ENCODE measurements at regions not wholly inside any gene's neighbourhood (a gene's known extent, or its start where the extent isn't known, plus 50 kb on each side); places are given as distances from the start of the nearest gene placed in this dataset.

GRCh38 chr18:46282177-46282570 is 178.0 kb downstream of the HAUS1 start:
- Mint-ChIP-seq H3K36me3 (ENCODE audit: low read depth) (no peaks in the 10 kb centered on the region), H3K27ac (no peak overlapping the region), H3K4me3 (no peak overlapping the region), H3K4me1 (ENCODE audit: low read depth) (peaks cover 15% of the 10 kb centered on the region), H3K9me3 (ENCODE audit: insufficient read depth) (no peaks in the 10 kb centered on the region), H3K27me3 (ENCODE audit: low read depth) (no peaks in the 10 kb centered on the region)
- DNase-seq (no peak), ATAC-seq (no peak)
- POLR2A ChIA-PET, result interaction anchor here (0.9 kb wide), 1 partner anchor 109 kb away, joined by 3 read pairs; no protein-coding TSS in a partner anchor
- CTCF ChIA-PET, result interaction anchor here (0.9 to 9.3 kb wide), 18 partner anchors 10 to 377 kb away, joined by 3 to 115 read pairs (median 6); partner anchors contain the start of gene LOXHD1

DNA sequence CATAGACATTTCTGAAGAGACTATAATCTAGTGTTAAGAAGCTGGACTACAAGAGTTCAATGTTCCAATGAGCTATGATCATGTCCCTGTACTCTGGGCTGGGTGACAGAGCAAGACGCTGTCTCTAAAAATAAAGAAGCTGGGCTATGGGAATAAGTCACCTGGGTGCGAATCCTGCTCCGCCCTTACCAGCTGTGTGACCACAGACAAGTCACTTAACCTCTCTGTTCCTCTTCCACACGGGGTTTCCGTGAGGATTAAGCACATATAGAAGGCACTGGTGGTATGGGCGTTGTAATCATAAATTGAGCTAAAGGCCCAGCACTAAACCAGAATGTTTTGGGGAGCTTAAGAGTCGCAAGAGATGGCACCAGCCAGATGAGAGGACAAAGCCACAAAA is 178.5 kb downstream of the HAUS1 start:
- CTCF ChIA-PET, result interaction anchor here (1.3 to 9.3 kb wide), 6 partner anchors 10 to 377 kb away, joined by 4 to 115 read pairs (median 13); partner anchors contain the start of gene LOXHD1
- Mint-ChIP-seq H3K27me3 (ENCODE audit: low read depth) (no peaks in the 10 kb centered on the region), H3K4me3 (no peak overlapping the region), H3K36me3 (ENCODE audit: low read depth) (no peaks in the 10 kb centered on the region), H3K9me3 (ENCODE audit: insufficient read depth) (no peaks in the 10 kb centered on the region), H3K4me1 (ENCODE audit: low read depth) (peaks cover 13% of the 10 kb centered on the region), H3K27ac (peak overlapping the region; percentile 12)
- POLR2A ChIA-PET, result no interaction called here
- ATAC-seq, result no peak
- no peak for DNase-seq

DNA sequence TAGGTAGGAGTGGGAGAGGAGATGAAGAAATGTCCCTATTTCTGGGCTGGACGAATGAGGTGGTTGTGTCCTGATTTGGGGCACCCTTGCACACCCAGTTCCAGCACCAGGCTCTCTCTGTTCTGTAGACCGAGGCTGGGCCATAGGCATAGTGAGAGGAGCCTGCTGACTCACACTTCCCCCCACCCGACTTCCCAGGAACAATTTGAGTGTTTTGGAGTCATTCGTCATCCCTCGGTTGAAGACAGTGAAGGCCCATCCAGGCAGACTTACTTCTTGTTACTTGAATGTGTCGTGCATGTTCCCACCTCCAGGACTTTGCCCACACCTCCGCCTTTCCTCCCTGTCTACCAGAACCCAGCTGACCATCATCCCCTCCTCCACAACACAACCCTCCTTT is 179.1 kb downstream of the HAUS1 start:
- DNase-seq, result no peak
- CTCF ChIA-PET, result interaction anchor here (1.0 to 9.3 kb wide), 7 partner anchors 10 to 376 kb away, joined by 3 to 115 read pairs (median 4); partner anchors contain the start of gene LOXHD1
- no peaks in the 10 kb centered on the region for H3K27me3 Mint-ChIP-seq (ENCODE audit: low read depth)
- H3K4me3 Mint-ChIP-seq, result no peak overlapping the region
- H3K4me1 Mint-ChIP-seq (ENCODE audit: low read depth), result peaks cover 7% of the 10 kb centered on the region
- POLR2A ChIA-PET, result no interaction called here
- H3K36me3 Mint-ChIP-seq (ENCODE audit: low read depth), result no peaks in the 10 kb centered on the region
- no peak for ATAC-seq
- no peak overlapping the region for H3K27ac Mint-ChIP-seq
- no peaks in the 10 kb centered on the region for H3K9me3 Mint-ChIP-seq (ENCODE audit: insufficient read depth)

GRCh38 chr18:46283895-46284295 is 179.7 kb downstream of the HAUS1 start:
- ATAC-seq, result no peak
- CTCF ChIA-PET, result interaction anchor here (0.9 to 9.3 kb wide), 7 partner anchors 10 to 376 kb away, joined by 3 to 115 read pairs (median 3); partner anchors contain the start of gene LOXHD1
- no peak overlapping the region for H3K27ac Mint-ChIP-seq
- no peaks in the 10 kb centered on the region for H3K27me3 Mint-ChIP-seq (ENCODE audit: low read depth)
- no peak overlapping the region for H3K4me3 Mint-ChIP-seq
- peaks cover 1% of the 10 kb centered on the region for H3K4me1 Mint-ChIP-seq (ENCODE audit: low read depth)
- DNase-seq, result no peak
- H3K36me3 Mint-ChIP-seq (ENCODE audit: low read depth), result no peaks in the 10 kb centered on the region
- no peaks in the 10 kb centered on the region for H3K9me3 Mint-ChIP-seq (ENCODE audit: insufficient read depth)
- POLR2A ChIA-PET, result interaction anchor here (0.7 kb wide), 1 partner anchor 11 kb away, joined by 3 read pairs; no protein-coding TSS in a partner anchor

- POLR2A ChIA-PET, result no interaction called here
- no peak for ATAC-seq
- no peaks in the 10 kb centered on the region for H3K4me1 Mint-ChIP-seq (ENCODE audit: low read depth)
- H3K9me3 Mint-ChIP-seq (ENCODE audit: insufficient read depth), result no peaks in the 10 kb centered on the region
- DNase-seq, result no peak
- H3K27me3 Mint-ChIP-seq (ENCODE audit: low read depth), result no peaks in the 10 kb centered on the region
- H3K36me3 Mint-ChIP-seq (ENCODE audit: low read depth), result no peaks in the 10 kb centered on the region
- H3K4me3 Mint-ChIP-seq, result no peak overlapping the region
- H3K27ac Mint-ChIP-seq, result no peak overlapping the region
- CTCF ChIA-PET, result no interaction called here
Measured at GRCh38 chr18:46289463-46289862, 185.3 kb downstream of the HAUS1 start.

DNA sequence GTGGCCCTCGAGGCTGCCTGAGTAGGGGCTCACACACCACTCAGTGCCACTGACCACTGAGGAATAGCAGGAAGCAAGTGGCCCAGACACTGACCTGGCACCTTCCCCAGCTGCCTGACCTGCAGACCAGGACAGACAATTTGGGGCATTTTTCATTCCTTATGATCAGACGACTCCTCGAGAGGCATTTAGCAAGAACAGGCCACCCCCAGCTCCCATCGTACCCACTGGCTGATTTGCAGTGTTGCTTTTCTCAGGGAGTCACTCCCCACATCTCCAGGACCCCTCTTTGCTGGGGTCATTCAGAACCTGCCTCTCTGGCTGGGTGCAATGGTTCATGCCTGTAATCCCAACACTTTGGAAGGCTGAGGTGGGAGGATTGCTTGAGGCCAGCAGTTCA is 185.7 kb downstream of the HAUS1 start:
- ChIA-PET CTCF (no interaction called here), POLR2A (no interaction called here)
- ATAC-seq (no peak), DNase-seq (no peak)
- H3K9me3 Mint-ChIP-seq (ENCODE audit: insufficient read depth), result no peaks in the 10 kb centered on the region
- H3K36me3 Mint-ChIP-seq (ENCODE audit: low read depth), result no peaks in the 10 kb centered on the region
- H3K4me3 Mint-ChIP-seq, result no peak overlapping the region
- no peaks in the 10 kb centered on the region for H3K4me1 Mint-ChIP-seq (ENCODE audit: low read depth)
- no peak overlapping the region for H3K27ac Mint-ChIP-seq
- H3K27me3 Mint-ChIP-seq (ENCODE audit: low read depth), result no peaks in the 10 kb centered on the region

DNA sequence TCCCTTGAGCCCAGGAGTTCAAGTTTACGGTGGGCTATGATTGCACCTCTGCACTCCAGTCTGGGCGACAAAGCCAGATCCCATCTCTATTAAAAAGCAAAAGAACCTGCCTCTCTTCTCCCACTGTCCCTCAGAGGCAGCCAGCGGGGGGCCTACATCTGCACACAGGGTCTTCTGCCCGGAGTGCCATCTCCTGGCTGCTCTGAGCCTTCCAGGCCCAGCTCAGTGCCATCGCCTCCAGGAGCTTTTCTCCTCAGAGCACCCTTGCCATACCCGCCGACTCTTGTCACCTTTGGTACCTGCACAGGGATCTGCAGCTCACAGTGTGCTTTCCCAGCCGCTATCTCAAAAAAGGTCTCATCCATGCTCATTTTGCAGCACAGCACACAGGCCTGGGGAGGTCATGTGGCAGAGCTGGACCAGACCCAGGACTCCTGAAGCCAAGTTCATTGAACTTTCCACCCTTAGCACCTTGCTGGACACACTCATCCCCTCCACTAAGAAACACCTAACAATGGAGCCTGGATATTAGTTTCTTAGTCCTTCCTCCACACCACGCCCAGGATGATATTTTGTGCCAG is 186.3 kb downstream of the HAUS1 start:
- Mint-ChIP-seq H3K27me3 (ENCODE audit: low read depth) (no peaks in the 10 kb centered on the region), H3K4me1 (ENCODE audit: low read depth) (no peaks in the 10 kb centered on the region), H3K27ac (no peak overlapping the region), H3K9me3 (ENCODE audit: insufficient read depth) (no peaks in the 10 kb centered on the region), H3K36me3 (ENCODE audit: low read depth) (no peaks in the 10 kb centered on the region), H3K4me3 (no peak overlapping the region)
- ChIA-PET POLR2A (no interaction called here), CTCF (no interaction called here)
- ATAC-seq (no peak), DNase-seq (no peak)

- no peak for ATAC-seq
Measured at GRCh38 chr18:46291149-46291548, 187.0 kb downstream of the HAUS1 start.

DNA sequence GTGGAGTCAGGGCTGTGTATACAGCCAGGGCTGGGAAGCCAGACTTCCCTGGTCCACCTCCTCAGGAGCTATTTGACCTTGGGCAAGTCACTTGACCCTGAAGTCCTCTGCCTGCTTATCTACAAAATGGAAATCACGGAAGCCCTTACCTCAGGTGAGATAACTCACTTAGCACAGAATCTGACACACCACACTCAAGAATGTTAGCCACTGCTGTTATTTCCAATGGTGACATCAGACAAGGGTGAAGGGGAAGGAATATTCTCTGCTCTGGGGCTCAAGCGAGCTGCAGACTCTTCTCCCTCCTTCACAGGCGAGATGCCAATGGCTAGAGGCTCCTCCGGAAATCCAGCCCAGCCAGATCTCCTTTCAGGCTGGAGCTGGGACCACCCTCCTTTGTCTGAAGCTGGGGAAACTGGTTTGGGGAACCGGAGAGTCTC is 189.6 kb downstream of the HAUS1 start:
- CTCF ChIA-PET, result no interaction called here
- Mint-ChIP-seq H3K4me1 (ENCODE audit: low read depth) (peaks cover 18% of the 10 kb centered on the region), H3K9me3 (ENCODE audit: insufficient read depth) (no peaks in the 10 kb centered on the region), H3K4me3 (no peak overlapping the region), H3K36me3 (ENCODE audit: low read depth) (no peaks in the 10 kb centered on the region), H3K27ac (no peak overlapping the region), H3K27me3 (ENCODE audit: low read depth) (no peaks in the 10 kb centered on the region)
- POLR2A ChIA-PET, result no interaction called here
- no peak for ATAC-seq
- DNase-seq, result no peak

More at GRCh38 chr18:46291149-46291548, 187.0 kb downstream of the HAUS1 start:
- Mint-ChIP-seq H3K4me3 (no peak overlapping the region), H3K36me3 (ENCODE audit: low read depth) (no peaks in the 10 kb centered on the region), H3K9me3 (ENCODE audit: insufficient read depth) (no peaks in the 10 kb centered on the region), H3K27me3 (ENCODE audit: low read depth) (no peaks in the 10 kb centered on the region), H3K4me1 (ENCODE audit: low read depth) (no peaks in the 10 kb centered on the region), H3K27ac (no peak overlapping the region)
- CTCF ChIA-PET, result interaction anchor here (0.6 to 1.1 kb wide), 2 partner anchors 118 to 372 kb away, joined by 3 to 7 read pairs; a partner anchor contains a TSS
- POLR2A ChIA-PET, result no interaction called here
- no peak for DNase-seq

DNA sequence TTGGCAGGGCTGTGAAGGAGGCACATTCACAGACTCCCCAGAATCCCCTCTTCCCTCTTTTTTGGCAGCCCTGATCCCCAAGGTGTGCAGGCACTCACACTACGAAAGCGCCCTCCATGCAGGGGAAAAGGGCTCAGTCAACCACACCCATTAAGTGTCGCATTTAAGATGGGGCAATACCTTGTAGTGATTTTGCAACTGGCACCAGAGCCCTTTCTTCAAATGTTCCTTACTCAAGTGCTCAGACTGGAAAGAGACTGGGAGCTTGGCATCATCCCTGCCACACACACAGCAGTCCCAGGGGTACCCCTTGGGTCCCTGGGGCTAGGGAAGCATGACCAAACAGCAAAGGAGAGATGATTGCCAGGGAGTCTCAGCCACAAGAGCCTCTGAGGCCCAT is 190.1 kb downstream of the HAUS1 start:
- no peaks in the 10 kb centered on the region for H3K36me3 Mint-ChIP-seq (ENCODE audit: low read depth)
- DNase-seq (no peak), ATAC-seq (no peak)
- H3K27ac Mint-ChIP-seq, result no peak overlapping the region
- H3K4me1 Mint-ChIP-seq (ENCODE audit: low read depth), result peaks cover 18% of the 10 kb centered on the region
- no peaks in the 10 kb centered on the region for H3K9me3 Mint-ChIP-seq (ENCODE audit: insufficient read depth)
- H3K27me3 Mint-ChIP-seq (ENCODE audit: low read depth), result no peaks in the 10 kb centered on the region
- no peak overlapping the region for H3K4me3 Mint-ChIP-seq
- POLR2A ChIA-PET, result no interaction called here
- CTCF ChIA-PET, result no interaction called here

DNA sequence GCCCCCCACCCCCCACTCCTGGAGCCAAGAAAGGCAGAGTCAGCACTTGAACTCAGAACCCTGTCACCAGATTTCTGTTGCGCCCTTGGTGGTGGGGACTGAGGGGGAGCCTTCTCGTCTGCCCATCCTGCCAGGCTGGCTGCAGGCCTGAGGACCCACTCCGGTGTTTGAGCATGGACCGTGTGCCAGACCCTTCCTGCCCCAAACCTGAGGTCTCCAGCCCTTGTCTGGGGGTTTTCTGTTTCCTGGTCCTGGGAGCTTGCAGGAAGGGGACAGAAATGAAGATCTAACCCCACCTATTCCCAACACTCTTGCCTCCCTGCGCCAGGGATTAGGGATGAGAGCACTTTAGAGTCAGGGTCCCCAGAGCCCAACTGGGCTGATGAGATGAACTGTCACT is 190.6 kb downstream of the HAUS1 start:
- no peaks in the 10 kb centered on the region for H3K27me3 Mint-ChIP-seq (ENCODE audit: low read depth)
- ChIA-PET CTCF (interaction anchor here (1.6 kb wide), 1 partner anchor 13 kb away, joined by 6 read pairs; no protein-coding TSS in a partner anchor), POLR2A (no interaction called here)
- ATAC-seq, result no peak
- no peak overlapping the region for H3K27ac Mint-ChIP-seq
- H3K4me3 Mint-ChIP-seq, result no peak overlapping the region
- no peak for DNase-seq
- H3K36me3 Mint-ChIP-seq (ENCODE audit: low read depth), result no peaks in the 10 kb centered on the region
- H3K9me3 Mint-ChIP-seq (ENCODE audit: insufficient read depth), result no peaks in the 10 kb centered on the region
- peaks cover 18% of the 10 kb centered on the region for H3K4me1 Mint-ChIP-seq (ENCODE audit: low read depth)

DNA sequence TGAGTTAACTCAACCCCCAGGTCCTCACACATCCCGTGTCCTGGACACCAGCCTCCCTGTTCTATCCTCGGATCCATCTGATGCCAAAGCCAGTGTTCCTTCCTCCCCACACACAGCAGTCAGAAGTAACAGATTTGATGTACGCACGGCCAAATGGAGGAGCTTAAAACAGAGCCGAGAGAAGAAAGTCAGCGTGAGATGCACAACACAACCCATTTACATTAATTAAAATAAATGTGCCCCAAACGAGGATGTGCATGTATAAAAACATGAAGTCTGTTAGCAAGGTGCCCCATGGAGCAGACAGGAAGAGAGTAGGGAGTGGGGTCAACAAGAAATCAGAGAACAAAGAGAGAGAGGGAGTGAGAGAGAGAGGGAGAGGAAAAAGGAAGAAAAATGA is 191.2 kb downstream of the HAUS1 start:
- Mint-ChIP-seq H3K27me3 (ENCODE audit: low read depth) (no peaks in the 10 kb centered on the region), H3K36me3 (ENCODE audit: low read depth) (no peaks in the 10 kb centered on the region), H3K9me3 (ENCODE audit: insufficient read depth) (no peaks in the 10 kb centered on the region), H3K4me3 (no peak overlapping the region), H3K4me1 (ENCODE audit: low read depth) (peaks cover 18% of the 10 kb centered on the region), H3K27ac (no peak overlapping the region)
- DNase-seq (no peak), ATAC-seq (no peak)
- ChIA-PET CTCF (interaction anchor here (1.6 kb wide), 1 partner anchor 14 kb away, joined by 6 read pairs; no protein-coding TSS in a partner anchor), POLR2A (no interaction called here)

- Mint-ChIP-seq H3K9me3 (ENCODE audit: insufficient read depth) (no peaks in the 10 kb centered on the region), H3K27ac (no peak overlapping the region), H3K4me3 (no peak overlapping the region), H3K4me1 (ENCODE audit: low read depth) (peaks cover 18% of the 10 kb centered on the region), H3K36me3 (ENCODE audit: low read depth) (no peaks in the 10 kb centered on the region), H3K27me3 (ENCODE audit: low read depth) (peaks cover 6% of the 10 kb centered on the region)
- DNase-seq (no peak), ATAC-seq (no peak)
- ChIA-PET CTCF (no interaction called here), POLR2A (no interaction called here)
Measured at GRCh38 chr18:46296656-46297055, 192.5 kb downstream of the HAUS1 start.

Measured in activated CD8-positive, alpha-beta T cell treated with anti-CD3 and anti-CD28 coated beads, Interleukin-2, amount 10 ng/mL, durations not matched to agents 7 days and 5 days (primary cell).